Progenitor cell of endocrine pancreas (in vitro differentiated cells): ENCODE measurements at regions not wholly inside any gene's neighbourhood (a gene's known extent, or its start where the extent isn't known, plus 50 kb on each side); places are given as distances from the start of the nearest gene placed in this dataset.
A peak's percentile ranks its signal among the peaks of the same experiment; 100 is the strongest.

ENCODE experiments used
- DNase-seq: peaks from one replicate; pipeline ENCODE4 v3.0.0; 2021; ENCODE audit warnings: low spot score; ENCODE audit not compliant: unreplicated experiment
- H3K27ac Mint-ChIP-seq: 2 replicates; pipeline ENCODE4 v1.8.0; 2021; ENCODE audit warnings: mild to moderate bottlenecking, moderate library complexity, mixed read lengths
- H3K27me3 Mint-ChIP-seq: 2 replicates; pipeline ENCODE4 v1.8.0; 2021; ENCODE audit warnings: mixed read lengths
- H3K36me3 Mint-ChIP-seq: 2 replicates; pipeline ENCODE4 v1.8.0; 2022; ENCODE audit warnings: mixed read lengths; ENCODE audit not compliant: insufficient read depth
- H3K4me1 Mint-ChIP-seq: 2 replicates; pipeline ENCODE4 v1.8.0; 2021; ENCODE audit warnings: low read depth, mixed read lengths
- H3K4me3 Mint-ChIP-seq: 2 replicates; pipeline ENCODE4 v1.8.0; 2021; ENCODE audit warnings: low read depth, mild to moderate bottlenecking, moderate library complexity, mixed read lengths
- H3K9me3 Mint-ChIP-seq: 2 replicates; pipeline ENCODE4 v1.8.0; 2021; ENCODE audit warnings: low read depth, mixed read lengths
- TF ChIP-seq, protein P1 (sequence below): fragments of 200-600 bp; sonication (generic); IDR thresholded peaks from one replicate; pipeline ENCODE4 v1.5.0; 2021; ENCODE audit warnings: antibody characterized with exemption, mild to moderate bottlenecking; ENCODE audit not compliant: unreplicated experiment

DNA sequence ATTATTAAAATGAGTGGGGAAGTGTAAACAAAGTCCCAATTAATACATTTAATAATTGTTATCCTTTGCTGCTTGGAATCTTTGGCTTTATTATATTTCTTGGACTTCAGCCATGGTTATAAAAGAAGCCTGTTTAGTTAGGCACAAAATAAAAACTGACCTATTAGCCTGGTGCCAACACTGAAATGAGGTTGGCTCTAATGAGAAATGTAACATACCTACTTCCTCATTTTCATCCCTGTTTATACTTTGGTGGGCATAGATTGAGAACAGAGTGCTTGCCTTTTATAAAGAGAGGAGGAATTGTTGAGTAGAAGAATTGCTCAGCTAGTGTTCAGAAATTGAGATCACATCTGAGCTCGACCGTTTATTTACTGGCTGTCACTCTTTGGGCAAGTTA is 471.3 kb downstream of the UTRN start:
- Mint-ChIP-seq H3K27me3 (no peaks in the 10 kb centered on the region), H3K4me3 (no peak overlapping the region), H3K9me3 (no peaks in the 10 kb centered on the region), H3K27ac (no peak overlapping the region), H3K36me3 (peaks cover 23% of the 10 kb centered on the region), H3K4me1 (peaks cover 7% of the 10 kb centered on the region)
- TF ChIP-seq, protein P1, sequence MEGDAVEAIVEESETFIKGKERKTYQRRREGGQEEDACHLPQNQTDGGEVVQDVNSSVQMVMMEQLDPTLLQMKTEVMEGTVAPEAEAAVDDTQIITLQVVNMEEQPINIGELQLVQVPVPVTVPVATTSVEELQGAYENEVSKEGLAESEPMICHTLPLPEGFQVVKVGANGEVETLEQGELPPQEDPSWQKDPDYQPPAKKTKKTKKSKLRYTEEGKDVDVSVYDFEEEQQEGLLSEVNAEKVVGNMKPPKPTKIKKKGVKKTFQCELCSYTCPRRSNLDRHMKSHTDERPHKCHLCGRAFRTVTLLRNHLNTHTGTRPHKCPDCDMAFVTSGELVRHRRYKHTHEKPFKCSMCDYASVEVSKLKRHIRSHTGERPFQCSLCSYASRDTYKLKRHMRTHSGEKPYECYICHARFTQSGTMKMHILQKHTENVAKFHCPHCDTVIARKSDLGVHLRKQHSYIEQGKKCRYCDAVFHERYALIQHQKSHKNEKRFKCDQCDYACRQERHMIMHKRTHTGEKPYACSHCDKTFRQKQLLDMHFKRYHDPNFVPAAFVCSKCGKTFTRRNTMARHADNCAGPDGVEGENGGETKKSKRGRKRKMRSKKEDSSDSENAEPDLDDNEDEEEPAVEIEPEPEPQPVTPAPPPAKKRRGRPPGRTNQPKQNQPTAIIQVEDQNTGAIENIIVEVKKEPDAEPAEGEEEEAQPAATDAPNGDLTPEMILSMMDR, result no peak
- no peak for DNase-seq

DNA sequence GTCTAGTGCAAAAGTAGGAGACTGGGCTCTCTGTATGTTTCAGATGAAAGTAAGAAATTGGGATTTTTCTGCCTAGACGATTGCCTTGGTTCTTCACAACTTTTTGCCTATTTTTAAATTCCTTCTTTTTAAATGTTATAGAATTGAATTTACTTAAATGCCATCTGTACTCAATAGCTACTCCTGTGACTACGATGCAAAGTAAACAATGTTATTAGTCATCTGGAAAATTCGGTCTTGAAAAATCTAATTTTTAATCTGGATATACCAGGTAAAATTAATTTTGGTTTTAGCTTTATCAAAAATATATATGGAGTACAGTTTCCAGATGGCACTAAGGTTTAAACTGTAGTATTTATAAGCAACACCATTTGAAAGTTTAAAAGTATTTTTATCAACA is 472.2 kb downstream of the UTRN start:
- TF ChIP-seq, protein P1, result no peak
- Mint-ChIP-seq H3K27ac (no peak overlapping the region), H3K4me3 (no peak overlapping the region), H3K4me1 (peaks cover 7% of the 10 kb centered on the region), H3K27me3 (no peaks in the 10 kb centered on the region), H3K36me3 (peaks cover 23% of the 10 kb centered on the region), H3K9me3 (no peaks in the 10 kb centered on the region)
- DNase-seq, result no peak

DNA sequence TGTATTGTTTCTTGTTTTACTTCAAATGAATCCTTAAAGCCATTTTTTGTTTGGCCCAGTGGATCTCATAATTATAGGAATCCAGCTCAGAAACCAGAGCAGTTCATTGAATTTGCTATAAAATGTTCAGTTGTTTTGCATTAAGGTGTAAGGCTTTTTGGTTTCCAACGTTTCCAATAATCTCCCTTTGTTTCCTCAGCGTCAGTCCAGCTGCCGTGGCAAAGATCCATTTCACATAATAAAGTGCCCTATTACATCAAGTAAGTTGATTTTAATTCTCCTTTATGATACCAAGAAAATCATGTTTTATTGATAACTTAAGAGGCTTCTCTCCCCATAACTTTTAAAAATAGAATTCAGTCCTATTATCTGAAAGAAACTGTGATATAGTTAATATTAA is 472.6 kb downstream of the UTRN start:
- DNase-seq, result no peak
- Mint-ChIP-seq H3K9me3 (no peaks in the 10 kb centered on the region), H3K4me1 (peaks cover 7% of the 10 kb centered on the region), H3K36me3 (peaks cover 21% of the 10 kb centered on the region), H3K27me3 (no peaks in the 10 kb centered on the region), H3K27ac (no peak overlapping the region), H3K4me3 (no peak overlapping the region)
- TF ChIP-seq, protein P1, result no peak

DNA sequence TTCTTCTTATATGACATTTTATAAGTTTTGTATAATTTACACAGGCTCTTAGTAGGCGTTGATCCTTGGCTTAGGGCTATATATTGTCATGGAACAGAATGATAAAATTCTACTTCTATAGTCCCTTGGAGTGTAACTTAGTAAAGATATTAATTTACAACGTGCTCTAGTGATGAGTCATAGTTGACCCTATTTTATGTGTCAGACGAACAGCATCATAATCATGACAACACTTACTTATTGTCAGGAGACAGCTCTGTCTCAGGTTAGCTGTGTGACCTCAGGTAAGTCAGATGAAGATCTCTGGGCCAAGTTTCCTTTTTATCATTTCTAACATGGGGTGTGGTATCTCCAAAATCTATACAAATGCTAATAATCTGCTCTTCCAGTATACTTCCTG is 473.5 kb downstream of the UTRN start:
- H3K9me3 Mint-ChIP-seq, result no peaks in the 10 kb centered on the region
- no peaks in the 10 kb centered on the region for H3K27me3 Mint-ChIP-seq
- H3K4me3 Mint-ChIP-seq, result no peak overlapping the region
- no peak overlapping the region for H3K27ac Mint-ChIP-seq
- H3K4me1 Mint-ChIP-seq, result peaks cover 7% of the 10 kb centered on the region
- no peak for DNase-seq
- TF ChIP-seq, protein P1, result no peak
- peaks cover 19% of the 10 kb centered on the region for H3K36me3 Mint-ChIP-seq

DNA sequence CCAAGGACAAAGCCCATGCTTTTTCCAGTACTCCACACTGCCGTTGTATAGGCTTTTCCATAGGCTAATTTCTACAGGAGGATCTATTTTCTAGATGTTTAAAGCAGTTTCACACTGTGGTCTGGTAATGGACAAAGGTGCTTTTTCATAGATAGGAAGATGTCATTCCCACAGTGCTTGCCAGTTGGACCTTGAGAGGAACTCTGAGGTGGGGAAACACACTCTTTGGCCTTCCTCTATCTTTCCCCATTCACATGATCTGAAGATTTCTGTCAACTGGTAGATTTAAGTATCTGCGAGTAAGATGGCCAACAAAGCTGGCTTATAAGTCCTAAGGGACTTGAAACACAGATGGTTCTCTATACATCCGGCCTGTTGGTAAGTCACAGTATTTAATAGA is 477.3 kb downstream of the UTRN start:
- Mint-ChIP-seq H3K27me3 (no peaks in the 10 kb centered on the region), H3K27ac (no peak overlapping the region), H3K36me3 (peaks cover 10% of the 10 kb centered on the region), H3K4me1 (no peaks in the 10 kb centered on the region), H3K9me3 (no peaks in the 10 kb centered on the region), H3K4me3 (no peak overlapping the region)
- TF ChIP-seq, protein P1, result no peak
- DNase-seq, result no peak

DNA sequence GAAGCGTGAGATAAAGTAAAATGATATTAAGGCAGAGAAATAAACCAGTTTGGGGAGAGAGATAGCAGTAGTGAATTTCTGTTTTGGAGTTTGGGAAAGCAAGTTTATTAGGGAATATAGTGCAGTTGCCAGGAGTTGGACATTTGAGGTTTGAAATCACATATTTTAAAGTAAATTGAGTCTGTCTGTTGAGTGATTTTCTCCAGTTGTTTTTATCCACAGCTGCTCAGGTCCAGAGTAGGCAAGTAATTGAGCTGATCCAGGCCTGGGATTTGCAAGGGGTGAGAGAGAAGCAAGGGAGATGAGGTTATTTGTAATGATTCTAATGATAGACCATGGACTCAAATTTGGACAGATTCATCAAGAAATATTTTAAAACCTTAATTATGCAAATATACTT is 481.9 kb downstream of the UTRN start:
- Mint-ChIP-seq H3K27me3 (no peaks in the 10 kb centered on the region), H3K27ac (peak overlapping the region; percentile 4), H3K36me3 (peaks cover 14% of the 10 kb centered on the region), H3K4me1 (peaks cover 13% of the 10 kb centered on the region), H3K4me3 (no peak overlapping the region), H3K9me3 (no peaks in the 10 kb centered on the region)
- DNase-seq, result no peak
- TF ChIP-seq, protein P1, result no peak
